ENCODE measurements at regions not wholly inside any gene's neighbourhood (a gene's known extent, or its start where the extent isn't known, plus 50 kb on each side); places are given as distances from the start of the nearest gene placed in this dataset.

DNA sequence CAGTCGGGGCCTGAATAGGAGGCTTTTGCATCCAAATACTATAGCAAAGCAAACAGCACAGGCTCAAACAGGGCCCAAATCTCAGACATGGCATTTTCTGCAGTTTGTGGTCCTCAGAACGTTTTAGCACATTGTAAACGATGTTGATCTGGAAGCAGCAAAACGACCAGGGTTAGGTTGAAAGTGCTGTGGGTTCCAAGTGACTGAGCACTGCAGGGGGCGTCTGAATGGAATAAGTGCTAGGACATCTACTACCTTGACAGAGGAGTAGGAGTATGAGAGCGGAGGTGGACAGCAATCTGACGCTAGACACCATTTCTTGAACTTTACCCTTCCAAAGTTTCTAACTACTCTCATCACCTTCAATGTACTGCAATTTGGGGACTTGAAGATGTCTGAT lies 214.9 kb downstream of the BARHL2 start:
- no peak overlapping the region for H3K27ac ChIP-seq (replicated peaks)
- DNase-seq (ENCODE audit: low read depth in 1 of 2, low spot score in 1 of 2), result no peak
- no peaks in the 10 kb centered on the region for H3K27me3 ChIP-seq (ENCODE audit: insufficient read depth, poor library complexity, severe bottlenecking)
- no peak overlapping the region for H3K4me3 ChIP-seq (replicated peaks; ENCODE audit: insufficient read depth, low read length)
- TF ChIP-seq, protein P1, sequence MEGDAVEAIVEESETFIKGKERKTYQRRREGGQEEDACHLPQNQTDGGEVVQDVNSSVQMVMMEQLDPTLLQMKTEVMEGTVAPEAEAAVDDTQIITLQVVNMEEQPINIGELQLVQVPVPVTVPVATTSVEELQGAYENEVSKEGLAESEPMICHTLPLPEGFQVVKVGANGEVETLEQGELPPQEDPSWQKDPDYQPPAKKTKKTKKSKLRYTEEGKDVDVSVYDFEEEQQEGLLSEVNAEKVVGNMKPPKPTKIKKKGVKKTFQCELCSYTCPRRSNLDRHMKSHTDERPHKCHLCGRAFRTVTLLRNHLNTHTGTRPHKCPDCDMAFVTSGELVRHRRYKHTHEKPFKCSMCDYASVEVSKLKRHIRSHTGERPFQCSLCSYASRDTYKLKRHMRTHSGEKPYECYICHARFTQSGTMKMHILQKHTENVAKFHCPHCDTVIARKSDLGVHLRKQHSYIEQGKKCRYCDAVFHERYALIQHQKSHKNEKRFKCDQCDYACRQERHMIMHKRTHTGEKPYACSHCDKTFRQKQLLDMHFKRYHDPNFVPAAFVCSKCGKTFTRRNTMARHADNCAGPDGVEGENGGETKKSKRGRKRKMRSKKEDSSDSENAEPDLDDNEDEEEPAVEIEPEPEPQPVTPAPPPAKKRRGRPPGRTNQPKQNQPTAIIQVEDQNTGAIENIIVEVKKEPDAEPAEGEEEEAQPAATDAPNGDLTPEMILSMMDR (IDR thresholded peaks at IDR 0.05; ENCODE audit: insufficient read depth, low read length), result no peak
- TF ChIP-seq GABPA (IDR thresholded peaks at IDR 0.05; ENCODE audit: low read depth) (no peak), SPI1 (IDR thresholded peaks at IDR 0.05; ENCODE audit: borderline replicate concordance, low read depth) (no peak), POLR2AphosphoS5 (IDR thresholded peaks at IDR 0.05; ENCODE audit: low read depth) (no peak)
- TF ChIP-seq, protein P2, sequence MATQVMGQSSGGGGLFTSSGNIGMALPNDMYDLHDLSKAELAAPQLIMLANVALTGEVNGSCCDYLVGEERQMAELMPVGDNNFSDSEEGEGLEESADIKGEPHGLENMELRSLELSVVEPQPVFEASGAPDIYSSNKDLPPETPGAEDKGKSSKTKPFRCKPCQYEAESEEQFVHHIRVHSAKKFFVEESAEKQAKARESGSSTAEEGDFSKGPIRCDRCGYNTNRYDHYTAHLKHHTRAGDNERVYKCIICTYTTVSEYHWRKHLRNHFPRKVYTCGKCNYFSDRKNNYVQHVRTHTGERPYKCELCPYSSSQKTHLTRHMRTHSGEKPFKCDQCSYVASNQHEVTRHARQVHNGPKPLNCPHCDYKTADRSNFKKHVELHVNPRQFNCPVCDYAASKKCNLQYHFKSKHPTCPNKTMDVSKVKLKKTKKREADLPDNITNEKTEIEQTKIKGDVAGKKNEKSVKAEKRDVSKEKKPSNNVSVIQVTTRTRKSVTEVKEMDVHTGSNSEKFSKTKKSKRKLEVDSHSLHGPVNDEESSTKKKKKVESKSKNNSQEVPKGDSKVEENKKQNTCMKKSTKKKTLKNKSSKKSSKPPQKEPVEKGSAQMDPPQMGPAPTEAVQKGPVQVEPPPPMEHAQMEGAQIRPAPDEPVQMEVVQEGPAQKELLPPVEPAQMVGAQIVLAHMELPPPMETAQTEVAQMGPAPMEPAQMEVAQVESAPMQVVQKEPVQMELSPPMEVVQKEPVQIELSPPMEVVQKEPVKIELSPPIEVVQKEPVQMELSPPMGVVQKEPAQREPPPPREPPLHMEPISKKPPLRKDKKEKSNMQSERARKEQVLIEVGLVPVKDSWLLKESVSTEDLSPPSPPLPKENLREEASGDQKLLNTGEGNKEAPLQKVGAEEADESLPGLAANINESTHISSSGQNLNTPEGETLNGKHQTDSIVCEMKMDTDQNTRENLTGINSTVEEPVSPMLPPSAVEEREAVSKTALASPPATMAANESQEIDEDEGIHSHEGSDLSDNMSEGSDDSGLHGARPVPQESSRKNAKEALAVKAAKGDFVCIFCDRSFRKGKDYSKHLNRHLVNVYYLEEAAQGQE (IDR thresholded peaks at IDR 0.05; ENCODE audit: insufficient replicate concordance, low read depth), result no peak

DNA sequence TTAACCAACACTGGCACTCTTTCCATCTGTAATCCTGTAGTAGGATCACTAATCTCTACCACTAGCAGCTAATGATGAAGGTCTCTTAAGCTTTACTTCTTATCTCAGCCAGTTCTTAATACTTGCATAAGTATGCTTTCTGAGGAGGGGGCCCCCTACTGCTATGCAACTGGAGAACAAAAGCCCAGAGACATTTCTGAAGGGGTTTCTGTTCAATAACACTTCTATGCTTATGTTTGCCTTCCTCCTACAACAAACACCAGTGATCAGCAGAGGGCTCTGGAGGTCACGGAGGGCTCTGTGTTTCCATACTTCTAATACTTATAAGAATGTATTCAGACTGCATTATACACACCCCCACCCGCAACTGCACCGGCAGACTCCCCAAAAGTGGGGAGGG lies 215.8 kb downstream of the BARHL2 start:
- H3K4me3 ChIP-seq (replicated peaks; ENCODE audit: insufficient read depth, low read length), result no peak overlapping the region
- DNase-seq (ENCODE audit: low read depth in 1 of 2, low spot score in 1 of 2), result no peak
- H3K27ac ChIP-seq (replicated peaks), result no peak overlapping the region
- H3K27me3 ChIP-seq (ENCODE audit: insufficient read depth, poor library complexity, severe bottlenecking), result no peaks in the 10 kb centered on the region
- TF ChIP-seq, protein P2 (IDR thresholded peaks at IDR 0.05; ENCODE audit: insufficient replicate concordance, low read depth), result no peak
- TF ChIP-seq, protein P1 (IDR thresholded peaks at IDR 0.05; ENCODE audit: insufficient read depth, low read length), result no peak
- TF ChIP-seq POLR2AphosphoS5 (IDR thresholded peaks at IDR 0.05; ENCODE audit: low read depth) (no peak), SPI1 (IDR thresholded peaks at IDR 0.05; ENCODE audit: borderline replicate concordance, low read depth) (no peak), GABPA (IDR thresholded peaks at IDR 0.05; ENCODE audit: low read depth) (no peak)

DNA sequence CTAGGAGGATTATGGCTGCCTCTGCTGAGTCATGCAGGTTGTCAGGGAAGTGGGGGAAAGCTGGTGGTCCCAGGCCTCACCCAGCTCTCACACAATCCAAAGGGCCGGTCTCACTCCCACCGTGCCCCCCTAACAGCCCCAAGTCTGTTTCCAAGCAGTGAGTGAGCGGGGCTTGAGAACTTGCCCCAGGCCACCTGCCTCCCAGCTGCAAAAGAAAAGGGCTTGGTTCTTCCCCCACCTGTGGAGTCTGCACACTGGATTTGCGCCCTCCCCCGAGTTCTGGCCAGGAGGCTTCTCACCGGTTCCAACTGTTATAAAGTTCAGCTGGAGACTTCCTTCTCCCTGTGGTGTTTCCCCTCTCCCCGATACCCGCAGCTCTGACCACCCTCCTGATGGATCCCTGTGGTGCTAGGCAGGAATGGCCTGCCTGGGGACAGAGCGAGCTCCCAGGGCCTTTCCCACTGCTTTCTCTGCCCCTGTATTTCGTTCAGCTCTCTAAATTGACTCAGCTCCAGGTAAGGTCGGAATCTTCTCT lies 222.3 kb downstream of the BARHL2 start:
- no peak overlapping the region for H3K4me3 ChIP-seq (replicated peaks; ENCODE audit: insufficient read depth, low read length)
- DNase-seq (ENCODE audit: low read depth in 1 of 2, low spot score in 1 of 2), result no peak
- TF ChIP-seq POLR2AphosphoS5 (IDR thresholded peaks at IDR 0.05; ENCODE audit: low read depth) (no peak), SPI1 (IDR thresholded peaks at IDR 0.05; ENCODE audit: borderline replicate concordance, low read depth) (no peak), GABPA (IDR thresholded peaks at IDR 0.05; ENCODE audit: low read depth) (no peak)
- TF ChIP-seq, protein P1 (IDR thresholded peaks at IDR 0.05; ENCODE audit: insufficient read depth, low read length), result no peak
- TF ChIP-seq, protein P2 (IDR thresholded peaks at IDR 0.05; ENCODE audit: insufficient replicate concordance, low read depth), result no peak
- no peaks in the 10 kb centered on the region for H3K27me3 ChIP-seq (ENCODE audit: insufficient read depth, poor library complexity, severe bottlenecking)
- no peak overlapping the region for H3K27ac ChIP-seq (replicated peaks)

All from HL-60 (cell line).